GM12875 (cell line): ENCODE measurements at regions not wholly inside any gene's neighbourhood (a gene's known extent, or its start where the extent isn't known, plus 50 kb on each side); places are given as distances from the start of the nearest gene placed in this dataset.

Experiments used
- H3K4me3 ChIP-seq: one replicate; pipeline ENCODE4 v1.5.1; 2011; ENCODE audit warnings: low read depth, low read length, control low read depth
- TF ChIP-seq, protein P1 (sequence below): IDR thresholded peaks from 2 replicates; pipeline ENCODE4 v1.5.1; 2011; ENCODE audit warnings: low read depth, mild to moderate bottlenecking, control low read depth, inconsistent platforms, low read length, moderate library complexity, borderline replicate concordance; ENCODE audit not compliant: insufficient read depth

- TF ChIP-seq, protein P1, sequence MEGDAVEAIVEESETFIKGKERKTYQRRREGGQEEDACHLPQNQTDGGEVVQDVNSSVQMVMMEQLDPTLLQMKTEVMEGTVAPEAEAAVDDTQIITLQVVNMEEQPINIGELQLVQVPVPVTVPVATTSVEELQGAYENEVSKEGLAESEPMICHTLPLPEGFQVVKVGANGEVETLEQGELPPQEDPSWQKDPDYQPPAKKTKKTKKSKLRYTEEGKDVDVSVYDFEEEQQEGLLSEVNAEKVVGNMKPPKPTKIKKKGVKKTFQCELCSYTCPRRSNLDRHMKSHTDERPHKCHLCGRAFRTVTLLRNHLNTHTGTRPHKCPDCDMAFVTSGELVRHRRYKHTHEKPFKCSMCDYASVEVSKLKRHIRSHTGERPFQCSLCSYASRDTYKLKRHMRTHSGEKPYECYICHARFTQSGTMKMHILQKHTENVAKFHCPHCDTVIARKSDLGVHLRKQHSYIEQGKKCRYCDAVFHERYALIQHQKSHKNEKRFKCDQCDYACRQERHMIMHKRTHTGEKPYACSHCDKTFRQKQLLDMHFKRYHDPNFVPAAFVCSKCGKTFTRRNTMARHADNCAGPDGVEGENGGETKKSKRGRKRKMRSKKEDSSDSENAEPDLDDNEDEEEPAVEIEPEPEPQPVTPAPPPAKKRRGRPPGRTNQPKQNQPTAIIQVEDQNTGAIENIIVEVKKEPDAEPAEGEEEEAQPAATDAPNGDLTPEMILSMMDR, result no peak
- H3K4me3 ChIP-seq, result no peak overlapping the region
Measured at GRCh38 chr7:46705386-46706255, 784.5 kb upstream of the IGFBP3 start.

GRCh38 chr7:46696741-46697140, 775.7 kb upstream of the IGFBP3 start:
- TF ChIP-seq, protein P1, result no peak
- H3K4me3 ChIP-seq, result no peak overlapping the region

DNA sequence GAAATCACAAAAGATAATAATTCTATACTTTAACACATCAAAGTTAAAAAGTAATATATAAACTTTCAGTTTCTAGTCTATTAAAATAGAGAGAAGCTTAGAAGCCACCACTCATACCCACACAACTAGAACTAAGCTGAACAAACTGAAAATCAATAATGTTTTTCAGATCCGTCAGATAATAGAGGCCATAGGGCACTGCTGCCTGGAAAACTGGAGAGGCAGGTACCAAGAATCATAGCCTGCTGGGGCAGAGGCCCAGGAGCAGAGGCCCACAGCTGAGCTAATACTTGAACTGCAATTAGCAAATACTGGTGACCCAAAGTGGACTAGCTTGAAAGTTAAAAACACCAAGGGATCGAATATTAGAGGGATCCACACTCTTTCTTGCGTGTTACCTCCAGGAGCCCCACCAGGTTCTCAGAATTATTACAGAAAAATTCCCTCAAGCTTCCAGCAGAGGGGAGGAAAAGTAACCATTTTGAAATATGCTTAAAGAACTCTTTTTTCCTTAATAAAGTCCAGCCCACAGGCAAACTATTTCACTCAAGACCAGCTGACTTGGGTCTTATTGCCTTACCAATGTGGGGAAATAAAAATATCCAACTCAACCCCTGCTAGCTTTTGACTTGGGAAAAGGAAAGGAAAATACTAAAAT, 774.1 kb upstream of the IGFBP3 start:
- TF ChIP-seq, protein P1, result no peak
- no peak overlapping the region for H3K4me3 ChIP-seq

- no peak overlapping the region for H3K4me3 ChIP-seq
- TF ChIP-seq, protein P1, result no peak
Measured at GRCh38 chr7:46694058-46694457, 773.0 kb upstream of the IGFBP3 start.

DNA sequence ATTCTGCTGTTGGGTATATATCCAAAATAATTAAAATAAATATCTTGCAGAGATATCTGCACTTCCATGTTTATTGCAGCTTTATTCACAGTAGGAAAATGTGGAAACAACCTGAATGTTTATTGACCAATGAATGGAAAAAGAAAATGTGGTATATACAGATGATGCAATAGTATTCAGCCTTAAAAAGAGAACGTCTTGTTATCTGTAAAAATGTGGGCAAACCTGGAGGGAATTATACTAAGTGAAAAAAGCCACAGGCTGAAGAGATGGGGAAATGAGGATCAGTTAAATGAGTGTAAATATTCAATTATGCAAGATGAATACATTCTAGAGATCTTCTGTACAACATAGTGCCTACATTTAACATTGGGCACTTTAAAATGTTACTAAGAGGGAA, 766.1 kb upstream of the IGFBP3 start:
- H3K4me3 ChIP-seq, result no peak overlapping the region
- TF ChIP-seq, protein P1, result no peak

DNA sequence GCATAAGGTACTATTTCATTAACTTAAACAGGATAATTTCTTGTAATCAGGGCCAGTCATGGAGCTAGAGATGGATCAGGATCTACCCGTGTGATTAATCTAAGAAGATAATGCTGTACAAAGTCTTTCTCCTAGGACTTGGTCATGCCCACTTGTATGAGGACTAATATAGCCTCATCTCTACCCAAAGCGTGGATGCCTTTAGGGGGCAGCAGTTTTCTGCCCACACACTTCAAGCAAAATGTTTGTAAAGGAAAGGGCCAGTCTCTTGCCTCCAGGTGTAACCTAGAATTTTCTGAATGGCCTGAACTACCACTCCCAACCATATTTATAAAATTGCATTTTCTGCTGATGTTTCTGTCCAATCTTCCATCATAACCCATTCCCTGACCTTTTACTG, 764.0 kb upstream of the IGFBP3 start:
- H3K4me3 ChIP-seq, result no peak overlapping the region
- TF ChIP-seq, protein P1, result no peak
